NCI-H1092 (cell line): ENCODE measurements at regions not wholly inside any gene's neighbourhood (a gene's known extent, or its start where the extent isn't known, plus 50 kb on each side); places are given as distances from the start of the nearest gene placed in this dataset.

Experiments used
- DNase-seq: peaks from one replicate; lab custom pipeline; 2025; lab: John Stamatoyannopoulos, UW

DNA sequence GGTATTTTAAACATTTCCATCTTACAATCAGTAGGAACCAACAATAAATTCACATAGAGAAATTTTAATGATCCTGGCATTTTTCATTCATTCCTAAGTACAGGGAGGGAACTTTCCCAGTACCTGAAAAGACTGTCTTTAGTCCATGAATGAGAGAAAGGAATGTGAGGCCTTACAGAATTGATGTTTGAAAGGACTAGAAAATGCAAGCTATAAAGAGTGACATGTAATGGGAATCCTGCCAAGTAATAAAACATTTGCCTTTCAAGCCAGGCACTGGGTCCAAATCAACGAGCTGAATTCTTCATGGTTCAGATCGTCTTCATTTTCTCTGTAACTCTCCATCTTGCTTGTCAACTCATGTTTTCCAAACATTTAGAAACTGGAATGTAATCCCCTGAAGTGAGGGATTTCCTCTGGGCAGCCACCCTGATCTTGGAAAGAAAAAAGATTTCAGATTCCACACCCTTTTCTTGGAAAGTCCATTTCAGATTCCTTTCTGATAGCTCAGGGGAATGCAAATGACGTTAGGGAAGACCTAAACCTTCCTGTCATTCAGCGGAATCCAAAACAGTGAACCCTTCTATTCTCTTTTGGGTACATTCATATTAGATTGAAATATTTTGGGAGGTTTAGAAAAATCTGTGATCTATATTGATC lies 315.8 kb downstream of the SH3GL2 start:
- DNase-seq = no peak

DNA sequence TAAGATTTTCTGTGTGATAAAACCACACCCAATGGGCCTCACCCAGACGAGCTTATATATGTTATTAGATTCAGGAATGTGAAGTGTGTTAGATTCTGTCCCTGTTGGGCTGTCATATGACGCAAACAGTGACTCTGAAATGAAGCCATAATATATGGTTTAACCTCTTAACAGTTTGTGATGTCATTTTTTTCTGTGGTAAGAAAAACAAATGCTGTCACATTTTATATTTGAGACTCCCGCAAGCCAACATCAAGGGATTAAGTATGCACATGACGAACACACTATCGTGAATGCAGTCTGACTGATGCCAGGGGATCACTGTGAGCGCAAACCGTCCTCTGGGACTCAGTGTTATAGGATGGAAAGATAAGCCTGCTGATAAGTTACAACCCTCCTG lies 321.7 kb downstream of the SH3GL2 start:
- no peak for DNase-seq

DNA sequence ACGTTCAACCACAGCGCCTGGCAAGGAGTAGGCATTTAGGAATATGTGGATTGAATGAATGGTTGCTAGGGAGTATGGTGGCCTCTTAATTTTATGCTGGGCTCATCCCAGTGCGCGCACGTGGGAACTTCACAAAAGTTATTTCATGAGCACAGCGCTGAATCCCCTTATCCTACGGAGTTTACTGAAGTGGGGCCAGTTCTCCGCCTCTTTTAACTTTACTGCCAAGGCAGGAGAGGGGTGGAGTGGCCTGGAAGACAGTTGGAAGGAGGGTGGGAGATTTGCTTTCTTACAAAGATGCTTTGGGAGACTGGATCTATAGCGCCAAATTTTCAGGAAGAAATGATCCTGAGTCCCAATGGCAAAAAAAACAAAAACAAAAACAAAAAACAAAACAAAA lies 326.5 kb downstream of the SH3GL2 start:
- no peak for DNase-seq

DNA sequence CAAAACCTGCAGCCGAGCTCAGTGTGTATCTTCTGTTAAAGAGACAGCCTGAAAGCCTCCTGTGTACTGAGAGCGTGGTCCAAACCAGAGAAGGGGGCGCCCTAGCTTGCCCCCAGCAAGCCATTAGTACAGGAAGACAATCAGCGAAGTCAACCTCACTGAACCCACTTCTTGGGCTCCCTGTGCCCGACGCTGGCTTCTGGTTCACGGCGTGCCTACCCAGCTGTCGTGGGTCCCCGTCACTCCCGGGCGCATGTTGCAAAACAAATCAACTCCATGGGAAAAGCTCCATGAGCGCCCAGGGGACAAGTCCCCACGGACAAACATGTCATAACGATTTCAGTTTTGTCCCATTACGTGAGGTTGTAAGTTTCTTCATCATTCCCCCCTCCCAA lies 326.9 kb downstream of the SH3GL2 start:
- DNase-seq = no peak

DNA sequence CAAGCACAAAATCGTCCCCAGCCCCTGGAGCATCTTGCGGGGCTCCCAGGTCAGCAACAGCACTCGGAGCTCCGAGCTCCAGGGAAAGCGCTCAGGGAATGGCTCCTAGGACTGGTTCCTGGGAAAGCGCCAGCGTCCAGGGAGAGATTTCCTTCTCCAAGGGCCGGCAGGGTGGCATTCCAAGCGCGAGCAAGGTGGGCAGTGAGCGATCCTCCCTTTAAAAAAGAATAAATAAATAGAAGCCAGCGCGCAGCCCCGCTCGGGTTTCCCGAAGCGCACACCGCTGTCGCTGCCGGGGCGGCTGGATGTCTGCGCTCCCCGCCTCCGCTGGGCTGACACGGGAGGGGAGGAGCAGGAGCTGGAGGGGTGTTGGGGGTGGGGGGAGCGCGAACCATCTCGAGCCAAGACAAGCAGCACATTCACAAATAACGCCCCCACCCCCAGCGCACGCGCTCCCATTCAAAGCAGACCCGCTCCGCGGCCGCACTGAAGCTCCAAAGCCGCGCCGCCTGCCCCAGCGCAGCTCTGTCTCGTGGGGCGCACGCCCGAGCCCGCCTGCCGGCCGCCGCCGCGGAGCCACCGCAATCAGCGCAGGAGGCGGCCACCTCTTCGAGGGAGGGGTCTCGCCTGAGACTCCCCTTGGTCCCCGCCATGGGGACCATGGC lies 327.4 kb downstream of the SH3GL2 start:
- peak; percentile 47 for DNase-seq

DNA sequence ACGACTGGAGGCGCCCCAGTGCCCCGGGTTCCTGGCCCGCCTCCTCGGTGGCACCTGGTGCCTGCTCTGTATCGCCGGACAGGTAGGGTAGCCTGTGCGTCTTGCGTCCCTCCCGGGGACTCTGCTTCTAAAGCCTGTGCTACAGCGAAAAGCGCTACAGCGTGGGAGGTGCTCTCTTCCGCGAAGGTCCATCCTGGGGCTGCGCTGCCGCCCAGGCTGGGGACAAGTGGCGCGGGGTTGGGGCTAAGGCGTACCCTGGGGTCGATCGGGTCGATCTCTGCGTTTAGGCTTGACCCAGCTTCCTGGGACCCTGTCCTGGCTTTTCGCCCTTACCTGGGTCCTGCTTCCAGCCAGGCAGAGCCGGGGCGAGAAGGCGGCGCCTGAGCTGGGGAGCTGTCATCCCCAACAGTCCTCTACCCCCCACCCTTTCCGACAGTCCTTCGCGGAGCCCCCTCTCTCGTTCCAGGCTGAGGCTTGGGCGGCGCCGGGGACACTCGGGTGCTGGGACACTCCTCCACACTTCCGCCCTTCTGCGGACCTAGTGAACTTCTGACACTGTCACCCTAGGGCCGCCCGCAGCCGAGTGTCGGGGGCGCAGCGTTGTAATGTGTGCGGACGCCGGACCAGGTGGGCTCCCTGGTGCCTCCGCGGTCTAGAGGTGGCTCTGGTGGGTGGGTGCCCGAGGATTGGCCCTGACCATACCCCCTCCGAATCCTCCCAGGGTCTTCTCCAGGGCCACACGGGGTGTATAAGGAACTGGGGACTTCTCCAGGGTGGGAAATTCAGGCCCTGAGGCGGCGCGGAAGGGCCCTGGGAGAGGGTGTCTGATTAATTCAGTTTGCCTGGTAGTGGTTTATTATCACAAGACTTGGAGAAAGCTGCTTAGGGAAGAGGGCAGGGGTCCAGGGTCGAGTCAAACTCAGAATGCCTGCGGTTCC lies 328.2 kb downstream of the SH3GL2 start:
- DNase-seq = no peak

DNA sequence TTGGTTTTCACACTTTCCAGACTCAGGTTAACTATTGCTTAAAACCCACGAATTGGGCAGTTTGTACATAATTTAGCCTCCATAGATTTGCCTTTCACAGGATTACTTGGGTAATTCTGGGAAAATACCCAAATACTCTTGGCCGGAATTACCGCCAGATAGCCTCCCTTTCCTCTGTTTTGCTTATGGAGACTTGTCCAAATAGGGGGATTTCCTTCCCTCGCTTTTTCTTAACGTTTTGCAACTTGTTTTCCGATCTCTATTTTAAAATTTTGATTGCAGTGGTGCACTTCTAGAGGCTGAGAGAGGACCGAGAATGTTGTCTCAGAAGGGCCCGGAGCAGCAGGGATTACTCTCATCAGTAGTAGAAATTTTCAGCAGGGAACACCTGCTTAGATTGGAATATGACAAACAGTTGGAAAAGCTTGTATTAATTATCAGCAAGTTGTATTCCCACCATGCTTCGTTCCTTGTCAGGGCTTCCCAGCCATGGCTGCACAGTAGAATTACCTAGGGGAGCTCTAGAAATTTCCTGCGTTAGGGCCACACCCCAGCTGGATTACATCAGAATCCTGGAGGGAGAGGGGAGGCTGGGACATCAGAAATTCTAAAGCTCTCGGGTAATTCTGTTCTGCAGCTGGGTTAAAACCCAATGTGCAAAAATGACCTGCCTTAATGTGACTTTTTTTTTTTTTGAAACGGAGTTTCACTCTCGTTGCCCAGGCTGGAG lies 329.1 kb downstream of the SH3GL2 start:
- DNase-seq = no peak

DNA sequence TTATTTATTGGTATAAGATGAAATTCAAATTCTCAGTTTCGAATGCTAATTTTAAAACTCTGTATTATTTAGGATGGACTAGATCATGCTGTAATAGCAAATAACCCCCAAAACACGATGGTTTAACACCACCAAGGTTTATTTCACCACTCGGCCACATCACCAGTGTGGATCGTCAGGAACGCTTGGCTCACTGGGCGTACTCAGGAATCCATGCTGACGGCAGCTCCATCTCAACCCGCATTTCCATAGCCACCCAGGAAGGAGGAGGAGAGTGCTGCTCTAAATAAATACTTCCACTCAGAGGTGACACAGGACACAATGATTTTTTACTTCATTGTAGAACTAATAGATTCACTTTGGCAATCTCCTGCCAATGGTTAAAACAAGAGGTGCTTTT lies 347.4 kb downstream of the SH3GL2 start:
- DNase-seq = no peak

DNA sequence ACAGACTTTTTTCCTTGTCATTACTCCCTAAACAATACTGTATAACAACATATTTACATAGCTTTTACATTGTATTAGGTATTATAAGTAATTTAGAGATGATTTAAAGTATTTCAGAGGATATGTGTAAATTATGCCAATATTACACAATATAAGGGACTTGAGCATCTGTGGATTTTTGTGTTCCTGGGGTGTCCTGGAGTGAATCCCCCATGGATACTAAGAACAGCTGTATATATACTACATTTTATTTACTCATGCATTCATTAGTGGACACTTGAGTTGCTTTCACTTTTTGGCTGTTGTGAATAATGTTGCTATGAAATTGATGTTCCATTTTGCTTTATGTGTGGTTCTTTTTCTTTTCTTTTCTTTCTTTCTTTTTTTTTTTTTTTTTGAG lies 348.8 kb downstream of the SH3GL2 start:
- no peak for DNase-seq

DNA sequence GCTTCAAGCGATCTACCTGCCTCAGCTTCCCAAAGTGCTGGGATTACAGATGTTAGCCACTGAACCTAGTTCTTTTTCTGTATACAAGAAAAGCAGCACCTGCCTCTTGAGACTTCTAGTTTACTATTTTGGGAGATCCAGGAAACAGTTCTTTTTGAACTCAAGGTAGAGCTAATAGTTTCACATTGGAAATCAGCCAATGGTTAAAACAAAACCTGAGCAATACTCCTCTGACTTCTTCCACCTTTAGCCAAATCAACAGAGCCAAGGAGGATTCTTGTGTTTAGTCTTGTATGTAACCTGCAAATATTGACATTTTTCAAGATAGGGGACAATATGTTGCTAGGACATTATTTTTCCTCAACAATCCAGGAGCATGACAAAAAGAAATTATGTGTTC lies 349.4 kb downstream of the SH3GL2 start:
- DNase-seq = no peak

DNA sequence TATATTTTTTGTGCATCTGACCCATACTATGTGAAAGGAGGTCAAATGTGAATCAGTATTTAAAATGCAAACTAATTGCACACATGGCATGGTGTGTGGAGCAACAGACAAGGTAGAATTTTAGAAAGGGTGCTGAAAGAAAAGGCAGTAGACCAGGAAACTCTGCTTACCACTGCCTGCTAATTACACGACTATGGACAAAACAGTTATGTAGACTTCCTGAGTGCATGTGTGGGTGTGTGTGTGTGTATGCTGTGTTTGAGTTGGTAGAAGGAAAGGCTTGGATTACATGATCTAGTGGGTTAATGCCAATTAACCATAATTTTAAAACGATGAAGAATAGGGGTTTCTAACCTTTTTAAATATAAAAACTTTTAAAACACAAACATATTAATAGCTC lies 349.9 kb downstream of the SH3GL2 start:
- no peak for DNase-seq

DNA sequence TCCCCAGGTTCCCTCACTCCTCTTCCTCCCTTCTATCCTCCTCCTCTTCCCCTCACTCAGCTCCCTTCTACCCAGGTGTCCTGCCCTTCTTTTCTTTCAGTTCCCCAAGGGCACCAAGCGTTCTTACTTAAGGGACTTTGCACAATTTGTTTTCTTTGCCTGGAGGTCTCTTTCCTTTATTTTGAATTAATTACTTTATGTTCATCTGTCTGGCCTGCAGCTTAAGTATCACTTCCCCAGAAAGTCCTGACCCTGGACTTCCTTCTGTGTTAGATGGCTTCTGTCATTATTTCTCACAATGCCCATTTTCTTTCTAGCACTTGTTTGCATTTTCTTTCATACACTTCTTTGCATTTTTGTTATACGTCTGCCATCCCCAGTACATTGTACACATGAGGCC lies 350.6 kb downstream of the SH3GL2 start:
- no peak for DNase-seq

DNA sequence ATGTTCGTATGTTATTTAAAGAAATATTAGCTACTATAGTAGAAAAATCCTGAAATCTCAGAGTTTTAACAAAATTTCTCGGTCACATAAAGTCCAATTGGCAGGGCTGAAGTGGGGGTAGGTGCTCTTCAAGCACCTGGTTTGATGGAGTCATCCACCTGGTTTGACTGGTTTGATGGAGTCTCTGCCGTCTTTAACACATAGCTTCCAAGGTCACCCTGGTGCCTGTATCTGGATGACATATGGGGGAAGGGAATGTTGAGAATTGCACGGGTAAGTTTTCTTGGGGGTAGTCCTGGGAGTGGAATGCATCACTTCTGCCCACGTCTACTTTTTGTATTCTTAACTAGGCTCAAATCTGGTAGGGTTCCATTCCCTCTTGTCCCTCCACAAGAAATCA lies 351.2 kb downstream of the SH3GL2 start:
- no peak for DNase-seq

DNA sequence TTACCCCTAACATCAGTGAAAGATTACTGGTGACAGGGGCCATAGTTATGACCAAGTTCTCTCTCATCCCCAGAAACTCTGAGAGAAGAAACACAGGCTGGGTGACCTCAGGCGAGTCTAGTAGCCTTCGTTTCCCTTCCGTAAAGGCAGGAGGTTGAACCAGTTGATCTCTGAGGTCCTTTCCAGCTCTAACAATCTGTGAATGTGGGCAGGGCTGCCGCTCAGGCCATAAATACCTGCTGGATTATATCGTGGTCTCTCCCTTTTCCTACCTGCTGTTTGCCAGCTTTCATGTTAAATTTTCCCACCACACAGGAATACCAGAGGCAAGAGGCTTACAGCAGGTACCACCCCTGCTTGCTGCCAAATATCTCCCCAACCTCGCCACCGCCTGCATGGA lies 357.5 kb downstream of the SH3GL2 start:
- no peak for DNase-seq

DNA sequence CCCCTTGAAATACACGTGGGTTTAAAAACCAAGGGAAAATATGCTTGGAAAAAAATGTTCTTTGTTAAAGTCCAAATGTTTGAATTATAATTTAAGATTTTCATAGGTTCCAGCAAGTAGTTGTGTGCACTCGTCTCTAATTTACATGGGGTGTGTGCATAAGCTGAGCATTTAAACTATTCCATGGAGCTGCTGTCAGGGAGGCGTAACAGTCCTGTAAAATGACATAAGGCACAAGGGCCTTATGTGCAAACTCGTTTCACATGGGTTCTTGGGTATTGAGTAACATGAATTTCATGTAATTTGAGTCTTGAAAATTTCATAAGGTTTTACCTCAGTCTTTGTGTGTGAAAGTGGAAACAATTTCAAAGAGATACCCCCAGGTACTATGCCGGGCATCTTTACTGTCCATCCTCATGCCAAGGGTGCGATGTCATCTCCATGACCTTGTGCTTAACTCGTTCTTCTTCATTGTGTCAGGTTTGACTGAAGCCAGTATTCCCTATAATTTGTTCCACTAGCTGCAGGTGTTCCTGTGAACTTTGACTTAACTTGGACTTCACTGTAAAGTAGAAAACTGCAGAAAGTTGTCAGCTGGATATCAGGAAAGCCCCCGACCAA lies 359.3 kb downstream of the SH3GL2 start:
- DNase-seq = no peak

DNA sequence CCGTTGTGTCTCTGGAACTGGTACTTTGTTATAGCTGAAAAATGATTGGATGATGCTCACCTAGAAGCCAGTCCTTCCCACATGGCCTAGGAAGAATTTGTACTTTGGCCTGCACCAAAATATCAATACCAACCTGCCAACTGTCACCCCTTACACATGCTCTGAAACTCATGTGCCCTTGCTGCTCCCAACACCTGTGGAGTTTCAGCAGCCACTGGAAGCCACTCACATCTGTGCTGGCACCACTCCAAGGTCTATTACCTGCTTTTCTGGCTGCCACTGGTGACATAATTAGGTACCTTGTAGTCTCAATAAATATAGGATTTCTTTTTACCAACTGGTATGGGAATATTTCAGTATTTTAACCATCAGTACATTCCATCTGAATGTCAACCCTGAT lies 363.6 kb downstream of the SH3GL2 start:
- no peak for DNase-seq

DNA sequence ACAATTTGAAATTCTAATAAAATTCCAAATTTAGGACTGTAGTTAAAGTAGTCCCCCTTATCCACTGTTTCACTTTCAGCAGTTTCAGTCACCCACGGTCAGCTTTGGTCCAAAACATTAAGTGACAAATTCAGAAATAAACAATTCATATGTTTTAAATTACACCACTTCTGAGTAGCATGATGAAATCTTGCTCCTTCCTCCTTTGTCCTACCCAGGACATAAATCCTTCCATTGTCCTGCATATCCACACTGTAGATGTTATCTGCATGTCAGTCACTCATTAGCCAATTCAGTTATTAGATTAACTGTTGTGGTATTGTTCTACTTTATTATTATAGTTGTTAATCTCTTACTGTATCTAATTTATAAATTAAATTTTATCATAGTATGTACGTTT lies 376.5 kb downstream of the SH3GL2 start:
- no peak for DNase-seq

DNA sequence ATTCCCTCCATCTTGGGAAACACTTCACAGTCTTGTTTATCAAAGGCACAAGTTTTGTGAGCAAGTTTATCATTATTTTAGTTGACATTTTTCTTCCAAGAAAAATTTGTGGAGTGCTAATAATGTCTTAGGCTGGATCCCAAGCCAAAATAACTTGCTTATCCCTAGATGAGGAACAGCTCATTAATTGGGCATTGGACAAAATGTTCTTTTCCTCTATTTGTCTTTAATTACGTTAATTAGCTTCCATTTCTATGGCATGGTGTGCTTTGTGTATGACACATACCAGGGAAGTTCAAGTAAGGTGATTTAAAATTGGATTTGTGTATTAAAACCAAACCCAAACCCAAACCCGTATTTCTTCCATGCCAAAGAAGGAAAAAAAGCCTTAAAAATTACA lies 379.5 kb downstream of the SH3GL2 start:
- no peak for DNase-seq

DNA sequence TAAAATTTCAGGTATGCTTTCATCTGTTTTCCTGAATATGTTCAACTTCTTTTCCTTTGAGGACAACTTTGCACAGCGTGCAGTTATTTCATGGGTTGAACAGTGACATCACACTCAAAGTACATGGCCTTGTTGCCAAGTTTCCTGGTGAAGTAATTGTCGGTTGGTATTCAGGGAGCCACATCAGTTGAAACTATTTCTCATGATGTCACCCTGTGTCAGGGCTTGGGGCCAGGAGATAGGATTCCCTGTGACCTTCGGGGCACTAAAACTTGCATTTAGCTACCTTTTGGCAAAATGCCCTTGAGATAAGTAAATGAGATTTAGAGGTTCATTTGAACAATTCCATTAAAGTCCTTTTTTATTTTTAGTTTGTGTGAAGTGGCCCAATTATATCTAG lies 383.9 kb downstream of the SH3GL2 start:
- no peak for DNase-seq

DNA sequence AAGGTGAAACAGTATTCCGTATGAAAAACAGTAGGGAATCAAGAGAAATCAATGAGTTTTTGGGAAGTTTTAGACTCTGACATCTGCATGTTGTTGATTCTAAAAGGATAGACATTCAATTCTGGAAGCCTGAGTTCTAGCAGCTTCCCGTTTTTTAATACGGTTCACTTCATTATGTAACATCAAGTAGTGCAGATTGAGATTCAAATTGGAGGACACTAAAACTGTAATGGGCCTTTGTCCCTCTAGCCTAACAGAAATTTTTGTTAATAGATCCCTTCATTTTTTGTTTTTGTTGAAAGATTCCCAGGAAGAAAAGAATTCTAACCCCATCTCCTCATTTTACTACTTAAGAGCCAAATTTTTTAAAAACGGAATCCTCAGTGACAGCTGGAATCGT lies 384.6 kb downstream of the SH3GL2 start:
- DNase-seq = no peak

DNA sequence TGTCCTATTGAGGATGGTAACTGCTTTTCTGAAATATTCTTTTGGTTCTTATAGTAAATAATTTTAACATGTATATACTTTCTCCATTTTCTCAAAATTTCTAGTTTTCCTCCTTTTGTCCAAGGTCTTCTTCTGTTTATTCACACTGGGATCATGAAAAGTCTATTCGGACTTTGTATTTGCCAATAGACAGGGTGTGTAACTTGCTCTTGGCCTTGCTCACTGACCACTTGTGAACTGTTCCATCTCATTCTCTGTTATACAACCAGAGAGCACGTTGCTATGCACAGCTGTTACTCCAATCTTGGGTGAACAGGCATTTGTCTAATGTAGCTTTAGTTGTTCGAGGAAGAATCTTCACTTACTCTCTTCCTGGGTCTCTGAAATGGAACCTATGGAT lies 388.9 kb downstream of the SH3GL2 start:
- no peak for DNase-seq

DNA sequence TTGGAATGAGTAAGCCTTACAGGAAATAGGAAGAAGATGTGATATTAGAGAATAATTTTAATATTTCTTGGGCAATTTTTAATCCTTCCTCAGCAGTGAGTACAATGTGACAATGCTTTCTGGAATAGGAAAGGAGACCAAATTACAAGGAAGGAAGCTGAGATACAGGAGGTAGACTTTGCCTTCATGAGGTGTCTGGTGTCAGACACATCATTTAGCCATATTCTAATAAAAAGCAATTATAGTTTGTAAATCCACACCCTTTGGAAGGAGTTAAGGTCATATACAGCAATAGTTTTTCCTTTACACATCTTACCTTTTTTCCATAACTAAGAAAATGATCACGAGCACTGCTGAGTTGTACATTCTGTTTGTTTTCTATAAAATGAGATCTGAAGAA lies 390.4 kb downstream of the SH3GL2 start:
- no peak for DNase-seq
